GM19099 (cell line): ENCODE measurements at regions not wholly inside any gene's neighbourhood (a gene's known extent, or its start where the extent isn't known, plus 50 kb on each side); places are given as distances from the start of the nearest gene placed in this dataset.

Experiments used
- POLR2A ChIP-seq: IDR thresholded peaks from 3 replicates; pipeline ENCODE4 v1.6.1; 2011; ENCODE audit warnings: low read depth; ENCODE audit not compliant: insufficient read length; ENCODE audit errors: extremely low read depth

- TF ChIP-seq POLR2A: no peak
Measured at GRCh38 chr1:209455145-209455544, 128.4 kb upstream of the CAMK1G start.

GRCh38 chr1:209455661-209456358 lies 127.7 kb upstream of the CAMK1G start:
- no peak for TF ChIP-seq POLR2A

GRCh38 chr1:209456878-209457277 lies 126.6 kb upstream of the CAMK1G start:
- TF ChIP-seq POLR2A: no peak

- TF ChIP-seq POLR2A: no peak
Measured at GRCh38 chr1:209457401-209458125, 126.0 kb upstream of the CAMK1G start.

GRCh38 chr1:209458921-209459320 lies 124.6 kb upstream of the CAMK1G start:
- TF ChIP-seq POLR2A: no peak

- no peak for TF ChIP-seq POLR2A
Measured at GRCh38 chr1:209461168-209461567, 122.3 kb upstream of the CAMK1G start.

GRCh38 chr1:209462433-209462832 lies 121.1 kb upstream of the CAMK1G start:
- TF ChIP-seq POLR2A: no peak

- no peak for TF ChIP-seq POLR2A
Measured at GRCh38 chr1:209463441-209463840, 120.1 kb upstream of the CAMK1G start.

GRCh38 chr1:209473025-209473424 lies 110.5 kb upstream of the CAMK1G start:
- TF ChIP-seq POLR2A: no peak

GRCh38 chr1:209480345-209480744 lies 103.2 kb upstream of the CAMK1G start:
- TF ChIP-seq POLR2A: no peak

GRCh38 chr1:209483691-209484090 lies 99.8 kb upstream of the CAMK1G start:
- no peak for TF ChIP-seq POLR2A

- TF ChIP-seq POLR2A: no peak
Measured at GRCh38 chr1:209484429-209484828, 99.1 kb upstream of the CAMK1G start.

GRCh38 chr1:209485167-209485566 lies 98.3 kb upstream of the CAMK1G start:
- TF ChIP-seq POLR2A: no peak

- TF ChIP-seq POLR2A: no peak
Measured at GRCh38 chr1:209485751-209486150, 97.8 kb upstream of the CAMK1G start.

GRCh38 chr1:209486861-209487593 lies 96.5 kb upstream of the CAMK1G start:
- TF ChIP-seq POLR2A: no peak

- TF ChIP-seq POLR2A: no peak
Measured at GRCh38 chr1:209490013-209490412, 93.5 kb upstream of the CAMK1G start.
